Adrenal gland (tissue), 5 donors: ENCODE measurements at regions not wholly inside any gene's neighbourhood (a gene's known extent, or its start where the extent isn't known, plus 50 kb on each side); places are given as distances from the start of the nearest gene placed in this dataset.

ENCODE experiments used
- POLR2A ChIP-seq, 2 donors: fragments of 450-650 bp; IDR thresholded peaks; one replicate each; pipeline ENCODE4 v1.6.1; 2017; ENCODE audit warnings: antibody characterized with exemption in 2 of 2, mild to moderate bottlenecking in 2 of 2, moderate library complexity in 1 of 2
- TF ChIP-seq, protein P1 (sequence below), 6 experiments: fragments of 450-650 bp in 4 of 6; fragments of 200-600 bp in 2 of 6; sonication (generic) in 1 of 6; IDR thresholded peaks; 1 replicate in 5 of 6; 2 replicates in 1 of 6; pipeline versions ENCODE4 v1.5.1 to v1.8.0; 2016 to 2021; ENCODE audit warnings: antibody characterized with exemption in 6 of 6, mild to moderate bottlenecking in 2 of 6, moderate library complexity in 1 of 6
- donor health status: DM: no; HTN: no; CAD: no.

DNA sequence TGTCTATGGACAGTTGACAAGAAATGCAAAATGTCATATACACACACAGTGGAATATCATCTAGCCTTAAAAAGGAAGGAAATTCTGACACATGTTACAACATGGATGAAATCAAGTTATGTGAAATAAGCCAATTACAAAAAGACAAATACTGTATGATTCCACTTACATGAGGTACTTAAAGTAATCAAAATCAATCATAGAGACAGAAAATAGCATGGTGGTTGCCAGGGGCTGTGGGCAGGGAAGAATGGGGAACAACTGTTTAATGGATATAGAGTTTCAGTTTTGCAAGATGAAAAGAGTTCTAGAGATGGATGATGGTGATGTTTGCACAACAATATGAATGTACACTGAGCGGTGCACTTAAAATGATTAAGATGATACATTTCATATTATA lies 613.8 kb upstream of the ZNF385D start:
- TF ChIP-seq, protein P1, sequence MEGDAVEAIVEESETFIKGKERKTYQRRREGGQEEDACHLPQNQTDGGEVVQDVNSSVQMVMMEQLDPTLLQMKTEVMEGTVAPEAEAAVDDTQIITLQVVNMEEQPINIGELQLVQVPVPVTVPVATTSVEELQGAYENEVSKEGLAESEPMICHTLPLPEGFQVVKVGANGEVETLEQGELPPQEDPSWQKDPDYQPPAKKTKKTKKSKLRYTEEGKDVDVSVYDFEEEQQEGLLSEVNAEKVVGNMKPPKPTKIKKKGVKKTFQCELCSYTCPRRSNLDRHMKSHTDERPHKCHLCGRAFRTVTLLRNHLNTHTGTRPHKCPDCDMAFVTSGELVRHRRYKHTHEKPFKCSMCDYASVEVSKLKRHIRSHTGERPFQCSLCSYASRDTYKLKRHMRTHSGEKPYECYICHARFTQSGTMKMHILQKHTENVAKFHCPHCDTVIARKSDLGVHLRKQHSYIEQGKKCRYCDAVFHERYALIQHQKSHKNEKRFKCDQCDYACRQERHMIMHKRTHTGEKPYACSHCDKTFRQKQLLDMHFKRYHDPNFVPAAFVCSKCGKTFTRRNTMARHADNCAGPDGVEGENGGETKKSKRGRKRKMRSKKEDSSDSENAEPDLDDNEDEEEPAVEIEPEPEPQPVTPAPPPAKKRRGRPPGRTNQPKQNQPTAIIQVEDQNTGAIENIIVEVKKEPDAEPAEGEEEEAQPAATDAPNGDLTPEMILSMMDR (IDR thresholded peaks at IDR 0.05), result no peak
- TF ChIP-seq POLR2A (IDR thresholded peaks at IDR 0.05), result no peak
